PC-9 (cell line): ENCODE measurements at regions not wholly inside any gene's neighbourhood (a gene's known extent, or its start where the extent isn't known, plus 50 kb on each side); places are given as distances from the start of the nearest gene placed in this dataset.

Experiments
- BruUV-seq: library from RNA; stranded (reverse); fragments of 400-500 nt; replicated peaks from 2 replicates; lab custom pipeline; 2021; lab: Mats Ljungman, UMichigan
- CTCF ChIA-PET: fragments of 300-600 bp; sonication (Branson Sonifier 250); formaldehyde crosslinking; loops from one replicate; lab custom pipeline; 2022; ENCODE audit warnings: antibody characterized with exemption; lab: Charles Lee
- POLR2A ChIA-PET: fragments of 300-600 bp; sonication (Branson Sonifier 250); formaldehyde crosslinking; loops from one replicate; lab custom pipeline; 2022; ENCODE audit warnings: antibody characterized with exemption; ENCODE audit not compliant: unreplicated experiment; lab: Charles Lee
- DNase-seq, 2 experiments: peaks; one replicate each; pipeline versions ENCODE4 v3.0.0 to v3.0.0-alpha.2; 2015 to 2022; ENCODE audit warnings: mixed read lengths in 1 of 2
- H2AFZ ChIP-seq: fragments of 200-600 bp; sonication (generic); 2 replicates; pipeline ENCODE4 v1.8.1; 2017; ENCODE audit warnings: antibody characterized with exemption
- H3F3A ChIP-seq: fragments of 200-600 bp; sonication (generic); 2 replicates; pipeline ENCODE4 v1.8.1; 2017; ENCODE audit warnings: antibody characterized with exemption, mild to moderate bottlenecking, low read depth; ENCODE audit not compliant: insufficient read depth
- H3K27ac ChIP-seq: fragments of 200-600 bp; sonication (generic); 2 replicates; pipeline ENCODE4 v1.6.1; 2016; ENCODE audit warnings: mixed run types
- H3K27me3 ChIP-seq: fragments of 200-600 bp; sonication (generic); 2 replicates; pipeline ENCODE4 v1.6.1; 2016; ENCODE audit warnings: low read depth, mixed run types; ENCODE audit not compliant: insufficient read depth
- H3K36me3 ChIP-seq: fragments of 200-600 bp; sonication (generic); 2 replicates; pipeline ENCODE4 v1.6.1; 2016; ENCODE audit warnings: low read depth, mixed run types
- H3K4me1 ChIP-seq: fragments of 200-600 bp; sonication (generic); replicated peaks from 2 replicates; pipeline ENCODE4 v1.6.1; 2016; ENCODE audit warnings: mixed run types; ENCODE audit not compliant: insufficient read depth
- H3K4me2 ChIP-seq: fragments of 200-600 bp; sonication (generic); 2 replicates; pipeline ENCODE4 v1.6.1; 2017; ENCODE audit warnings: mixed run types
- H3K4me3 ChIP-seq: fragments of 200-600 bp; sonication (generic); 2 replicates; pipeline ENCODE4 v1.6.1; 2016; ENCODE audit warnings: mixed run types
- H3K79me2 ChIP-seq: fragments of 200-600 bp; sonication (generic); 2 replicates; pipeline ENCODE4 v1.6.1; 2017; ENCODE audit warnings: low read depth, mixed run types
- H3K9me2 ChIP-seq: fragments of 200-600 bp; sonication (generic); 2 replicates; pipeline ENCODE4 v1.8.1; 2017; ENCODE audit warnings: mild to moderate bottlenecking; ENCODE audit not compliant: insufficient read depth
- H3K9me3 ChIP-seq: fragments of 200-600 bp; sonication (generic); 2 replicates; pipeline ENCODE4 v1.8.1; 2016; ENCODE audit warnings: low read depth; ENCODE audit not compliant: insufficient read depth
- H4K20me1 ChIP-seq: fragments of 200-600 bp; sonication (generic); 2 replicates; pipeline ENCODE4 v1.8.1; 2017; ENCODE audit not compliant: insufficient read depth
- CTCF ChIP-seq: fragments of 200-600 bp; sonication (generic); conservative IDR thresholded peaks from 2 replicates; pipeline ENCODE4 v1.6.1; 2017; ENCODE audit warnings: mixed run types, antibody characterized with exemption, mild to moderate bottlenecking, moderate library complexity
- EZH2 ChIP-seq: fragments of 200-600 bp; sonication (generic); IDR thresholded peaks from 2 replicates; pipeline ENCODE4 v1.8.0; 2017; ENCODE audit warnings: antibody characterized with exemption, low read depth
- intact Hi-C: fragments of 100-400 bp; cut with micrococcal nuclease; formaldehyde crosslinking; loops from one replicate; pipeline ENCODE4 v1.10.0; 2022; ENCODE audit not compliant: unreplicated experiment

- POLR2A ChIA-PET, result no interaction called here
- BruUV-seq, result no TSS peak
- no peak for TF ChIP-seq CTCF
- TF ChIP-seq EZH2, result no peak
Measured at GRCh38 chr4:10303291-10303690, 153.9 kb downstream of the ZNF518B start.

DNA sequence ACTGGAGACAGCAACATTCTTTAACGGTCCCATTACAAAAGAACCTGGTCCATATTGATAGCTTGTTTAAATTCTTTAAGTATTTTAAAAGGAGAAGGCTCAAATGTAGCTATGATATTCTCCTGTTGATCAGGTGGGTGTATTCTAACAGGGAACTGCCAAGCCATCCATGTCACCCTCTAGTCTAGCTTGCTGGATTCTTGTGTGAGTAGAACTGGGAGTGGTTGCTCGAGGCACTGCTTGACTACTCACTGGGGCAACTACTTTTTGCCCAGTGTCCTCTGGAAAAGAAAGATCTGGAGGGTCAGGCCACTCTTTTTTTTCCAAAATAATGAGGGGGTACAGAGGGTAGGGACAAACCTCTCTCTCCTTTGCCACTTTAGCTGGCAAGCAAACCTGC lies 155.1 kb downstream of the ZNF518B start:
- no peaks in the 10 kb centered on the region for H4K20me1 ChIP-seq
- H3K9me3 ChIP-seq, result no peaks in the 10 kb centered on the region
- H3K9me2 ChIP-seq, result no peaks in the 10 kb centered on the region
- H3K36me3 ChIP-seq, result no peaks in the 10 kb centered on the region
- ChIA-PET POLR2A (no interaction called here), CTCF (no interaction called here)
- no TSS peak for BruUV-seq
- intact Hi-C loops, result no loop called here
- DNase-seq, result no peak
- no peak overlapping the region for H3K27ac ChIP-seq
- H3K4me2 ChIP-seq, result no peak overlapping the region
- H3F3A ChIP-seq, result no peaks in the 10 kb centered on the region
- H3K27me3 ChIP-seq, result no peaks in the 10 kb centered on the region
- H3K79me2 ChIP-seq, result no peaks in the 10 kb centered on the region
- H3K4me3 ChIP-seq, result no peak overlapping the region
- TF ChIP-seq EZH2, result no peak
- no peak for TF ChIP-seq CTCF
- H2AFZ ChIP-seq, result no peak overlapping the region
- H3K4me1 ChIP-seq, result no peaks in the 10 kb centered on the region

More at GRCh38 chr4:10303291-10303690, 153.9 kb downstream of the ZNF518B start:
- DNase-seq, result no peak
- Histone ChIP-seq H3K9me3 (no peaks in the 10 kb centered on the region), H3K79me2 (no peaks in the 10 kb centered on the region), H3K9me2 (no peaks in the 10 kb centered on the region), H4K20me1 (no peaks in the 10 kb centered on the region), H3F3A (no peaks in the 10 kb centered on the region), H3K4me1 (no peaks in the 10 kb centered on the region), H2AFZ (no peak overlapping the region), H3K36me3 (no peaks in the 10 kb centered on the region), H3K4me2 (no peak overlapping the region), H3K4me3 (no peak overlapping the region), H3K27ac (no peak overlapping the region), H3K27me3 (no peaks in the 10 kb centered on the region)
- CTCF ChIA-PET, result no interaction called here
- intact Hi-C loops, result no loop called here

DNA sequence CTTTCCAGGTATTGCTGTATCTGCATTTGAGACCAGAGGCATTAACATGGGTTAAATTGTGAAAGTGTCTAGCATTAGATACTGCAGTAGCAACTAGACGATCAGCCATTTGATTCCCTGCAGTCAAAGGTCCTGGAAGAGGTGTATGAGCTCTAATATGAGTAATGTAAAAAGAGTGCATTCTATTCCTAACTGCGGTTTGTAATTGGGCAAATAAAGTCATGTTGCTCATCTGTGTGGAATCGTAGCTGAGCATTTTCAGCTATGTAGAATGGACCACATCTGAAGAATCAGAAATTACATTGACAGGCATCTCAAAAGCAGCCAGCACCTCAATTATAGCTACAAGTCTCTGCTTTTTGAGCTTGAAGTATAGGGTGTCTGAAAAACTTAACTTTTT lies 157.6 kb downstream of the ZNF518B start:
- Histone ChIP-seq H3K4me2 (no peak overlapping the region), H3K4me1 (no peaks in the 10 kb centered on the region), H3K79me2 (no peaks in the 10 kb centered on the region), H3F3A (no peaks in the 10 kb centered on the region), H3K9me2 (no peaks in the 10 kb centered on the region), H2AFZ (no peak overlapping the region), H3K4me3 (no peak overlapping the region), H3K27me3 (no peaks in the 10 kb centered on the region), H3K27ac (no peak overlapping the region), H4K20me1 (no peaks in the 10 kb centered on the region), H3K9me3 (no peaks in the 10 kb centered on the region), H3K36me3 (no peaks in the 10 kb centered on the region)
- TF ChIP-seq EZH2, result no peak
- TF ChIP-seq CTCF, result no peak
- intact Hi-C loops, result no loop called here
- no peak for DNase-seq
- POLR2A ChIA-PET, result no interaction called here
- no TSS peak for BruUV-seq
- CTCF ChIA-PET, result no interaction called here
